C4-2B (cell line): ENCODE measurements at regions not wholly inside any gene's neighbourhood (a gene's known extent, or its start where the extent isn't known, plus 50 kb on each side); places are given as distances from the start of the nearest gene placed in this dataset.

Source experiments
- H3K27ac ChIP-seq: fragments of 450-650 bp; 2 replicates; pipeline ENCODE4 v1.5.1; 2017
- CTCF ChIP-seq: fragments of 450-650 bp; conservative IDR thresholded peaks from 2 replicates; pipeline ENCODE4 v1.5.1; 2017; ENCODE audit warnings: mild to moderate bottlenecking
- ZFX ChIP-seq: fragments of 450-650 bp; IDR thresholded peaks from 2 replicates; pipeline ENCODE4 v1.6.1; 2017

- H3K27ac ChIP-seq = no peak overlapping the region
- TF ChIP-seq CTCF = no peak
- TF ChIP-seq ZFX = no peak
Measured at GRCh38 chr3:181174022-181174421, 184.5 kb upstream of the DNAJC19 start.

- H3K27ac ChIP-seq = no peak overlapping the region
- TF ChIP-seq ZFX (no peak), CTCF (no peak)
Measured at GRCh38 chr3:181173227-181173626, 183.7 kb upstream of the DNAJC19 start.

GRCh38 chr3:181134873-181135272, 145.3 kb upstream of the DNAJC19 start:
- H3K27ac ChIP-seq = no peak overlapping the region
- no peak for TF ChIP-seq ZFX

GRCh38 chr3:181133832-181134231, 144.3 kb upstream of the DNAJC19 start:
- H3K27ac ChIP-seq = no peak overlapping the region
- no peak for TF ChIP-seq ZFX
- TF ChIP-seq CTCF = no peak

GRCh38 chr3:181105646-181106045, 116.1 kb upstream of the DNAJC19 start:
- TF ChIP-seq ZFX = no peak
- TF ChIP-seq CTCF = no peak
- no peak overlapping the region for H3K27ac ChIP-seq

- no peak overlapping the region for H3K27ac ChIP-seq
- TF ChIP-seq CTCF (peak; percentile 70), ZFX (no peak)
Measured at GRCh38 chr3:181103605-181104004, 114.1 kb upstream of the DNAJC19 start.

GRCh38 chr3:181086011-181086410, 96.5 kb upstream of the DNAJC19 start:
- no peak overlapping the region for H3K27ac ChIP-seq

More at GRCh38 chr3:181086011-181086410, 96.5 kb upstream of the DNAJC19 start:
- TF ChIP-seq CTCF (no peak), ZFX (no peak)
